ENCODE measurements at regions not wholly inside any gene's neighbourhood (a gene's known extent, or its start where the extent isn't known, plus 50 kb on each side); places are given as distances from the start of the nearest gene placed in this dataset.
A peak's percentile ranks its signal among the peaks of the same experiment; 100 is the strongest.

DNA sequence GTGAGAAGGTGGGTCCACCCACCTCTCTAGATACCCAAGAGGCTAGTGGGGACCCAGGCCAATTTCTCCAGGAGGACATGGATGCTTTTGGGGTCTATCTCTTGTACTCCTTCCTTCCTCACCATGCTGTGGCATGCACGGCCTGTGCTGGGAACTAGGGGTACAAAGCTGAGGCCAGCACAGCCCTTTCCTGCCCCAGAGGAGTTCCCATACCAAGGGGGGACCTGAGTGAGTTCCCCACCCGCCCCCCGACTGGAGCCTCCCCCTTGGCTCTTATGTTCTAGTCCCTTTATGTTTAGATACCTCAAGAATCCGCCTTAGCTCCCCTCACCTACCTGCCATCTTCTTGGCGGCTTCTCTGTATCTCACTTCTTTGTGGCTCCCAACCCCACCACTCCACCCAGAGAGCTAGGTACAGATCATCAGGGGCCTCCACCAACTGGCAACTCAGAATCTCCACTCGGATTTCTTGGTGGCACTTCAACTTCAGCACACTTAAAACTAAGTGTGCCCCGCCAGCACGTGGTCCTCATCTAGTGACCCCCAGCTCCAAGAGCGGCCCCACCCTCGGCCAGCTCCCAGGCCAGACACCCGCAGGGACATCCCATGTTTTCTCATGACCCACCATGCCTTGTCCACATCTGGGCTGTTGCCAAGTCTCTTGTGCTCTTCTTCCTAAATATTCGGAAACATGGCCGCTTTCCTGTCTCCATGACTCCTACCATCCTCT, 115.2 kb upstream of the RTL1 start:
- Histone ChIP-seq H2AFZ (ENCODE audit: insufficient read depth, low read depth, low read length, poor library complexity, severe bottlenecking) (no peak overlapping the region), H3K27me3 (ENCODE audit: control insufficient read depth in 2 of 2, insufficient read depth in 2 of 2, low read length in 2 of 2) (no peaks in the 10 kb centered on the region), H3K9ac (ENCODE audit: insufficient read depth, low read length, poor library complexity, severe bottlenecking) (no peak overlapping the region), H3K4me1 (ENCODE audit: control insufficient read depth in 1 of 2, insufficient read depth in 2 of 2, low read length in 2 of 2) (no peaks in the 10 kb centered on the region), H3K4me2 (replicated peaks; ENCODE audit: extremely low read depth, low read length, poor library complexity, severe bottlenecking) (no peak overlapping the region), H3K4me3 (replicated peaks in 1 of 3; ENCODE audit: low read depth in 2 of 3, low read length in 3 of 3) (no peak overlapping the region), H4K20me1 (ENCODE audit: insufficient read depth, low read length) (no peaks in the 10 kb centered on the region), H3K9me3 (replicated peaks in 1 of 2; ENCODE audit: control insufficient read depth in 1 of 2, insufficient read depth in 1 of 2, low read length in 2 of 2) (peaks cover 8 to 26% of the 10 kb centered on the region in 2 donors), H3K36me3 (replicated peaks in 1 of 2; ENCODE audit: control insufficient read depth in 1 of 2, insufficient read depth in 2 of 2, low read length in 2 of 2) (no peaks in the 10 kb centered on the region), H3K79me2 (ENCODE audit: insufficient read depth, low read length) (no peaks in the 10 kb centered on the region), H3K27ac (ENCODE audit: low read depth in 1 of 2, low read length in 2 of 2) (no peak overlapping the region)
- Mint-ChIP-seq H3K4me3 (no peak overlapping the region), H3K27me3 (ENCODE audit: low read depth in 3 of 3) (peaks cover 3 to 5% (median 4%) of the 10 kb centered on the region in 3 donors), H3K27ac (peak overlapping the region in 2 of 7 donors; percentile 4 to 58), H3K4me1 (no peaks in the 10 kb centered on the region), H3K36me3 (no peaks in the 10 kb centered on the region), H3K9me3 (peaks cover 7 to 25% (median 14%) of the 10 kb centered on the region in 7 donors)
- intact Hi-C loops (cut with micrococcal nuclease): no loop called here
- 100% methylated on average over 10 of the region's 13 CpGs for WGBS (ENCODE audit: insufficient coverage)
- DNase-seq: no peak
- TF ChIP-seq, protein P1, sequence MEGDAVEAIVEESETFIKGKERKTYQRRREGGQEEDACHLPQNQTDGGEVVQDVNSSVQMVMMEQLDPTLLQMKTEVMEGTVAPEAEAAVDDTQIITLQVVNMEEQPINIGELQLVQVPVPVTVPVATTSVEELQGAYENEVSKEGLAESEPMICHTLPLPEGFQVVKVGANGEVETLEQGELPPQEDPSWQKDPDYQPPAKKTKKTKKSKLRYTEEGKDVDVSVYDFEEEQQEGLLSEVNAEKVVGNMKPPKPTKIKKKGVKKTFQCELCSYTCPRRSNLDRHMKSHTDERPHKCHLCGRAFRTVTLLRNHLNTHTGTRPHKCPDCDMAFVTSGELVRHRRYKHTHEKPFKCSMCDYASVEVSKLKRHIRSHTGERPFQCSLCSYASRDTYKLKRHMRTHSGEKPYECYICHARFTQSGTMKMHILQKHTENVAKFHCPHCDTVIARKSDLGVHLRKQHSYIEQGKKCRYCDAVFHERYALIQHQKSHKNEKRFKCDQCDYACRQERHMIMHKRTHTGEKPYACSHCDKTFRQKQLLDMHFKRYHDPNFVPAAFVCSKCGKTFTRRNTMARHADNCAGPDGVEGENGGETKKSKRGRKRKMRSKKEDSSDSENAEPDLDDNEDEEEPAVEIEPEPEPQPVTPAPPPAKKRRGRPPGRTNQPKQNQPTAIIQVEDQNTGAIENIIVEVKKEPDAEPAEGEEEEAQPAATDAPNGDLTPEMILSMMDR (IDR thresholded peaks at IDR 0.05): no peak

DNA sequence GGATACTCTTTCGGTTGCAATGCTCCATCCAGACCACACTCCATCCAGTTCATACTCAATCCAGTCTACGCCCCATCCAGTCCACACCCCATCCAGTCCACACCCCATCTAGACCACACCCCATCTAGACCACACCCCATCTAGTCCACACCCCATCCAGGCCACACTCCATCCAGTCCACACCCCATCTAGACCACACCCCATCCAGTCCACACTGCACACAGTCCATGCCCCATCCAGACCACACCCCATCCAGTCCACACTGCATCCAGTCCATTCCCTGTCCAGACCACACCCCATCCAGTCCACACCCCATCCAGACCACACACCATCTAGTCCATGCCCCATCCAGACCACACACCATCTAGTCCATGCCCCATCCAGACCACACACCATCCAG, 116.0 kb upstream of the RTL1 start:
- peaks cover 8 to 31% (median 16%) of the 10 kb centered on the region in 7 donors for H3K9me3 Mint-ChIP-seq
- peaks cover 3 to 5% (median 4%) of the 10 kb centered on the region in 3 donors for H3K27me3 Mint-ChIP-seq (ENCODE audit: low read depth in 3 of 3)
- WGBS (ENCODE audit: insufficient coverage): 100% methylated on average over 2 of the region's 2 CpGs
- no peak overlapping the region for H3K4me3 ChIP-seq (replicated peaks in 1 of 3; ENCODE audit: low read depth in 2 of 3, low read length in 3 of 3)
- H3K27ac ChIP-seq (ENCODE audit: low read depth in 1 of 2, low read length in 2 of 2): no peak overlapping the region
- TF ChIP-seq, protein P1 (IDR thresholded peaks at IDR 0.05): no peak
- H3K9ac ChIP-seq (ENCODE audit: insufficient read depth, low read length, poor library complexity, severe bottlenecking): no peak overlapping the region
- intact Hi-C loops (cut with micrococcal nuclease): no loop called here
- no peak overlapping the region for H3K4me2 ChIP-seq (replicated peaks; ENCODE audit: extremely low read depth, low read length, poor library complexity, severe bottlenecking)
- H3K36me3 Mint-ChIP-seq: no peaks in the 10 kb centered on the region
- H2AFZ ChIP-seq (ENCODE audit: insufficient read depth, low read depth, low read length, poor library complexity, severe bottlenecking): no peak overlapping the region
- no peak overlapping the region for H3K27ac Mint-ChIP-seq
- H3K4me3 Mint-ChIP-seq: no peak overlapping the region
- H4K20me1 ChIP-seq (ENCODE audit: insufficient read depth, low read length): no peaks in the 10 kb centered on the region
- H3K79me2 ChIP-seq (ENCODE audit: insufficient read depth, low read length): no peaks in the 10 kb centered on the region
- H3K36me3 ChIP-seq (replicated peaks in 1 of 2; ENCODE audit: control insufficient read depth in 1 of 2, insufficient read depth in 2 of 2, low read length in 2 of 2): no peaks in the 10 kb centered on the region
- DNase-seq: peak in 1 of 3 donors; percentile 1
- H3K27me3 ChIP-seq (ENCODE audit: control insufficient read depth in 2 of 2, insufficient read depth in 2 of 2, low read length in 2 of 2): no peaks in the 10 kb centered on the region
- no peaks in the 10 kb centered on the region for H3K4me1 Mint-ChIP-seq
- H3K4me1 ChIP-seq (ENCODE audit: control insufficient read depth in 1 of 2, insufficient read depth in 2 of 2, low read length in 2 of 2): no peaks in the 10 kb centered on the region
- H3K9me3 ChIP-seq (replicated peaks in 1 of 2; ENCODE audit: control insufficient read depth in 1 of 2, insufficient read depth in 1 of 2, low read length in 2 of 2): peaks cover 8 to 33% of the 10 kb centered on the region in 2 donors

Measured in CD14-positive monocyte (primary cell).